ENCODE measurements at regions not wholly inside any gene's neighbourhood (a gene's known extent, or its start where the extent isn't known, plus 50 kb on each side); places are given as distances from the start of the nearest gene placed in this dataset.

DNA sequence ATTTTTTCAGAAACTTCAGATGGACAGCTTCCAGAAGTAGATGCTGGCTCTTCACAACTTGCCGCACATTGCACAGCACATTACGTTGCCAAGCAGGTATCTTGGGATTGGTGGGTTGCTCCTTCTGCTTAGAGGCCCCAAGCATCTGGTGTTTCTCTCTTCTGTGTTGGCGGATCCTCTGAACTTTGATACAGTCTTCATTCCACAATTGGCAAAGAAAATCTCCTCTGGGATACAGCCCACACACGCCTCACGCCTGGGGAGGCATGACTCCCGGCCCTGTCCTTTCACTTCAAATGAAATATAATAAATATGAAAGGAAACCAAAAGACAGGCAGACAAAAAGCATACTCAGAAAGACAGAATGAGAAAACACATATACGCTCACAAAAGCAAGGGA, 72.3 kb upstream of the PPP2R5A start:
- TF ChIP-seq EZH2 (IDR thresholded peaks at IDR 0.05; ENCODE audit: low read depth, unreplicated experiment): no peak
- no peak for TF ChIP-seq ZNF114 (CRISPR knock-in tag; IDR thresholded peaks at IDR 0.05)
- TF ChIP-seq, protein P1, sequence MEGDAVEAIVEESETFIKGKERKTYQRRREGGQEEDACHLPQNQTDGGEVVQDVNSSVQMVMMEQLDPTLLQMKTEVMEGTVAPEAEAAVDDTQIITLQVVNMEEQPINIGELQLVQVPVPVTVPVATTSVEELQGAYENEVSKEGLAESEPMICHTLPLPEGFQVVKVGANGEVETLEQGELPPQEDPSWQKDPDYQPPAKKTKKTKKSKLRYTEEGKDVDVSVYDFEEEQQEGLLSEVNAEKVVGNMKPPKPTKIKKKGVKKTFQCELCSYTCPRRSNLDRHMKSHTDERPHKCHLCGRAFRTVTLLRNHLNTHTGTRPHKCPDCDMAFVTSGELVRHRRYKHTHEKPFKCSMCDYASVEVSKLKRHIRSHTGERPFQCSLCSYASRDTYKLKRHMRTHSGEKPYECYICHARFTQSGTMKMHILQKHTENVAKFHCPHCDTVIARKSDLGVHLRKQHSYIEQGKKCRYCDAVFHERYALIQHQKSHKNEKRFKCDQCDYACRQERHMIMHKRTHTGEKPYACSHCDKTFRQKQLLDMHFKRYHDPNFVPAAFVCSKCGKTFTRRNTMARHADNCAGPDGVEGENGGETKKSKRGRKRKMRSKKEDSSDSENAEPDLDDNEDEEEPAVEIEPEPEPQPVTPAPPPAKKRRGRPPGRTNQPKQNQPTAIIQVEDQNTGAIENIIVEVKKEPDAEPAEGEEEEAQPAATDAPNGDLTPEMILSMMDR (conservative IDR thresholded peaks at IDR 0.05; ENCODE audit: low read depth in 2 of 2): no peak
- TF ChIP-seq, protein P2, sequence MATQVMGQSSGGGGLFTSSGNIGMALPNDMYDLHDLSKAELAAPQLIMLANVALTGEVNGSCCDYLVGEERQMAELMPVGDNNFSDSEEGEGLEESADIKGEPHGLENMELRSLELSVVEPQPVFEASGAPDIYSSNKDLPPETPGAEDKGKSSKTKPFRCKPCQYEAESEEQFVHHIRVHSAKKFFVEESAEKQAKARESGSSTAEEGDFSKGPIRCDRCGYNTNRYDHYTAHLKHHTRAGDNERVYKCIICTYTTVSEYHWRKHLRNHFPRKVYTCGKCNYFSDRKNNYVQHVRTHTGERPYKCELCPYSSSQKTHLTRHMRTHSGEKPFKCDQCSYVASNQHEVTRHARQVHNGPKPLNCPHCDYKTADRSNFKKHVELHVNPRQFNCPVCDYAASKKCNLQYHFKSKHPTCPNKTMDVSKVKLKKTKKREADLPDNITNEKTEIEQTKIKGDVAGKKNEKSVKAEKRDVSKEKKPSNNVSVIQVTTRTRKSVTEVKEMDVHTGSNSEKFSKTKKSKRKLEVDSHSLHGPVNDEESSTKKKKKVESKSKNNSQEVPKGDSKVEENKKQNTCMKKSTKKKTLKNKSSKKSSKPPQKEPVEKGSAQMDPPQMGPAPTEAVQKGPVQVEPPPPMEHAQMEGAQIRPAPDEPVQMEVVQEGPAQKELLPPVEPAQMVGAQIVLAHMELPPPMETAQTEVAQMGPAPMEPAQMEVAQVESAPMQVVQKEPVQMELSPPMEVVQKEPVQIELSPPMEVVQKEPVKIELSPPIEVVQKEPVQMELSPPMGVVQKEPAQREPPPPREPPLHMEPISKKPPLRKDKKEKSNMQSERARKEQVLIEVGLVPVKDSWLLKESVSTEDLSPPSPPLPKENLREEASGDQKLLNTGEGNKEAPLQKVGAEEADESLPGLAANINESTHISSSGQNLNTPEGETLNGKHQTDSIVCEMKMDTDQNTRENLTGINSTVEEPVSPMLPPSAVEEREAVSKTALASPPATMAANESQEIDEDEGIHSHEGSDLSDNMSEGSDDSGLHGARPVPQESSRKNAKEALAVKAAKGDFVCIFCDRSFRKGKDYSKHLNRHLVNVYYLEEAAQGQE (IDR thresholded peaks at IDR 0.05; ENCODE audit: unreplicated experiment): no peak
- TF ChIP-seq, protein P3, sequence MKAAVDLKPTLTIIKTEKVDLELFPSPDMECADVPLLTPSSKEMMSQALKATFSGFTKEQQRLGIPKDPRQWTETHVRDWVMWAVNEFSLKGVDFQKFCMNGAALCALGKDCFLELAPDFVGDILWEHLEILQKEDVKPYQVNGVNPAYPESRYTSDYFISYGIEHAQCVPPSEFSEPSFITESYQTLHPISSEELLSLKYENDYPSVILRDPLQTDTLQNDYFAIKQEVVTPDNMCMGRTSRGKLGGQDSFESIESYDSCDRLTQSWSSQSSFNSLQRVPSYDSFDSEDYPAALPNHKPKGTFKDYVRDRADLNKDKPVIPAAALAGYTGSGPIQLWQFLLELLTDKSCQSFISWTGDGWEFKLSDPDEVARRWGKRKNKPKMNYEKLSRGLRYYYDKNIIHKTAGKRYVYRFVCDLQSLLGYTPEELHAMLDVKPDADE (IDR thresholded peaks at IDR 0.05): no peak
- TF ChIP-seq JUNB (IDR thresholded peaks at IDR 0.05; ENCODE audit: unreplicated experiment): no peak
- TF ChIP-seq POLR2AphosphoS5 (IDR thresholded peaks at IDR 0.05; ENCODE audit: low read depth): no peak
- TF ChIP-seq NANOG (IDR thresholded peaks at IDR 0.05; ENCODE audit: borderline replicate concordance): no peak
- TF ChIP-seq CREB1 (CRISPR knock-in tag; IDR thresholded peaks at IDR 0.05; ENCODE audit: low read depth): no peak
